ENCODE measurements at regions not wholly inside any gene's neighbourhood (a gene's known extent, or its start where the extent isn't known, plus 50 kb on each side); places are given as distances from the start of the nearest gene placed in this dataset.

DNA sequence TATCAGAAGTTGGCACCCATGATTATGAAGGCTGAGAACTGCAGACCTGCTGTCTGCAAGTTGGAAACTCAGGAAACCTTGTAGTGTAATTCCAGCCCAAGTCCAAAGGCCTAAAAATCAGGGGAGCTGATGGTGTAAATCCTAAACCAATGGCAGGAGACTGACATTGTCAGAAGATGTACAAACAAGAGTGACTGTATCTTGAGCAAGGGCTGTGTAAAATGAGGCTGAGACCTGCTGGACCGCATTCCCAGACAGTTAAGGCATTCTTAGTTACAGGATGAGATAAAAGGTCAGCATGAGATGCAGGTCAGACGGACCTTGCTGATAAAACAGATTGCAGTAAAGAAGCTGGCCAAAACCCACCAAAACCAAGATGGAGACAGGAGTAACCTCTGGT, 147.7 kb downstream of the COG6 start:
- TF ChIP-seq SIN3A (IDR thresholded peaks at IDR 0.05; ENCODE audit: borderline replicate concordance, insufficient read depth, low read length) (no peak), REST (IDR thresholded peaks at IDR 0.05; ENCODE audit: insufficient read depth in 1 of 2, low read depth in 2 of 2, low read length in 2 of 2) (no peak), POLR2AphosphoS5 (IDR thresholded peaks at IDR 0.05; ENCODE audit: low read depth, low read length) (no peak), FOXP2 (optimal IDR thresholded peaks at IDR 0.05; ENCODE audit: borderline replicate concordance, extremely low read depth, extremely low read length, insufficient read depth) (no peak), TAF1 (IDR thresholded peaks at IDR 0.05; ENCODE audit: borderline replicate concordance, insufficient read depth, low read length) (no peak)

- no peak for TF ChIP-seq FOXP2 (optimal IDR thresholded peaks at IDR 0.05; ENCODE audit: borderline replicate concordance, extremely low read depth, extremely low read length, insufficient read depth)
- TF ChIP-seq POLR2AphosphoS5 (IDR thresholded peaks at IDR 0.05; ENCODE audit: low read depth, low read length), result no peak
- no peak for TF ChIP-seq REST (IDR thresholded peaks at IDR 0.05; ENCODE audit: insufficient read depth in 1 of 2, low read depth in 2 of 2, low read length in 2 of 2)
- no peak for TF ChIP-seq TAF1 (IDR thresholded peaks at IDR 0.05; ENCODE audit: borderline replicate concordance, insufficient read depth, low read length)
- TF ChIP-seq SIN3A (IDR thresholded peaks at IDR 0.05; ENCODE audit: borderline replicate concordance, insufficient read depth, low read length), result no peak
These were observed 148.4 kb downstream of the COG6 start for GRCh38 chr13:39803851-39804250.

DNA sequence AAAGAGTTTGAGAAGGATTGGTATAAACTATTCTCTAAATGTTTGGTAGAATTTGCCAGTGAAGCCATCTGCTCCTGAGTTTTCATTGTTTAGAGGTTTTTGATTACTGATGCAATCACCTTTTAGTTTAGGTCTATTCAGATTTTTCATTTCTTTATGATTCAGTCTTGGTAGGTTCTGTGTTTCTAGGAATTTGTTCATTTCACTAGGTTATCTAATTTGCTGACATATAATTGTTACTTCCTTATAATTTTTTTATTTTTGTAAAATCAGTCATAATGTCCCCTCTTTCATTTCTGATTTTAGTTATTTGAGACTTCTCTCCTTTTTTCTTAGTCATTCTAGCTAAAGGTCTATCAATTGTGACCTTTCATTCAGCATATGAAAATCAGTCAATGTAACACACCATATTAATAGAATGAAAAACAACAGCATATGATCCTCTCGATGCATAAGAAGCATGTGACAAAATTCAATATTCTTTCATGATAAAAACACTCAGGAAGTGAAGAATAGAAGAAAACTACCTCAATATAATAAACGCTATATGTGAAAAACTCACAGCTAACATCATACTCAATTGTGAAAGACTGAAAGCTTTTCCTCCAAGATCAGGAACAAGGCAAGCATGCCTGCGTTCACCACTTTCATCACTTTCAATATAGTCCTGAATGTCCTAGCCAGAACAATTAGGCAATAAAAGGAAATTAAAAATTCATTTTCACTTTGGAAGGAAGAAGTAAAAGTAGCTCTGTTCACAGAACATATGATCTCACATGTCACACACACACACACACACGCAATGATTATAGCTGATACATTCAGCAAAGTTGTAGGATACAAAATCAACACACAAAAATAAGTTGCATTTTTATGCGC, 149.1 kb downstream of the COG6 start:
- no peak for TF ChIP-seq FOXP2 (optimal IDR thresholded peaks at IDR 0.05; ENCODE audit: borderline replicate concordance, extremely low read depth, extremely low read length, insufficient read depth)
- TF ChIP-seq SIN3A (IDR thresholded peaks at IDR 0.05; ENCODE audit: borderline replicate concordance, insufficient read depth, low read length), result no peak
- TF ChIP-seq REST (IDR thresholded peaks at IDR 0.05; ENCODE audit: insufficient read depth in 1 of 2, low read depth in 2 of 2, low read length in 2 of 2), result no peak
- no peak for TF ChIP-seq TAF1 (IDR thresholded peaks at IDR 0.05; ENCODE audit: borderline replicate concordance, insufficient read depth, low read length)
- TF ChIP-seq POLR2AphosphoS5 (IDR thresholded peaks at IDR 0.05; ENCODE audit: low read depth, low read length), result no peak

DNA sequence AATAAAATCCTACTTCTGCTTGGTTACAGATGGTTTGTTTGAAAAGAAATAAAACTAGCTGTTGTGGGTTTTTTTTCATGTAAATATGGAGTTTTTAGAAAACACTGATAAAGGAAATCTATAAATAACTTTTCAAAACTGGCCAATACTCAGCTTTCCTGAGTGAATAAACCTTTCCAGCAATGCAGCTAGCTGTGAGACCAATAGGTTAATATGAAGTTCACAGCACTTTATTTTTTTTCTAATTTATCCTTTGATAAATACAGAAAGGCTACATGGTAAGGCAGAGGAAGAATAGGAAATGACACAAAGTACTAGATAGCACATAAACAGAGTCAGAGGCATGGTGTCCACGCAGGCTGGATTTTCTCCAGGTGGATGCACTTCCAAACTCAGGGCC, 154.0 kb downstream of the COG6 start:
- TF ChIP-seq FOXP2 (optimal IDR thresholded peaks at IDR 0.05; ENCODE audit: borderline replicate concordance, extremely low read depth, extremely low read length, insufficient read depth) (no peak), REST (IDR thresholded peaks at IDR 0.05; ENCODE audit: insufficient read depth in 1 of 2, low read depth in 2 of 2, low read length in 2 of 2) (no peak), TAF1 (IDR thresholded peaks at IDR 0.05; ENCODE audit: borderline replicate concordance, insufficient read depth, low read length) (no peak), POLR2AphosphoS5 (IDR thresholded peaks at IDR 0.05; ENCODE audit: low read depth, low read length) (no peak), SIN3A (IDR thresholded peaks at IDR 0.05; ENCODE audit: borderline replicate concordance, insufficient read depth, low read length) (no peak)

Measured in PFSK-1 (cell line).